Esophagus squamous epithelium (tissue), 5 donors: ENCODE measurements at regions not wholly inside any gene's neighbourhood (a gene's known extent, or its start where the extent isn't known, plus 50 kb on each side); places are given as distances from the start of the nearest gene placed in this dataset.

ENCODE experiments used
- DNase-seq: peaks from one replicate; lab custom pipeline; 2025; lab: John Stamatoyannopoulos, UW
- H3K27ac ChIP-seq, 4 donors: fragments of 200-600 bp; sonication (generic); one replicate each; pipeline ENCODE4 v1.5.1; 2016 to 2019; ENCODE audit warnings: mild to moderate bottlenecking in 1 of 4
- H3K27me3 ChIP-seq, 4 donors: fragments of 200-600 bp; sonication (generic); 1 replicate in 3 of 4; 2 replicates in 1 of 4; pipeline versions ENCODE4 v1.5.1 to v1.6.0; 2017 to 2021; ENCODE audit warnings: antibody characterized with exemption in 1 of 4
- H3K36me3 ChIP-seq, 3 donors: fragments of 200-600 bp; sonication (generic); one replicate each; pipeline ENCODE4 v1.5.1; 2016 to 2019
- H3K4me1 ChIP-seq, 3 donors: fragments of 200-600 bp; sonication (generic); one replicate each; pipeline ENCODE4 v1.5.1; 2017 to 2019
- H3K4me3 ChIP-seq, 4 donors: fragments of 200-600 bp; sonication (generic); 1 replicate in 3 of 4; 2 replicates in 1 of 4; pipeline ENCODE4 v1.5.1; 2016 to 2019; ENCODE audit warnings: mild to moderate bottlenecking in 2 of 4, moderate library complexity in 1 of 4
- H3K9me3 ChIP-seq, 3 donors: fragments of 200-600 bp; sonication (generic); one replicate each; pipeline ENCODE4 v1.5.1; 2016 to 2019
- POLR2A ChIP-seq, 4 donors: fragments of 450-650 bp; IDR thresholded peaks; one replicate each; pipeline ENCODE4 v1.6.1; 2017; ENCODE audit warnings: antibody characterized with exemption in 4 of 4, mild to moderate bottlenecking in 4 of 4, moderate library complexity in 3 of 4
- WGBS, 2 donors: methylation state at CpG; one replicate each; pipeline ENCODE4 v1.1.5; 2018; 5-methylcytosine and 5-hydroxymethylcytosine counted together
- intact Hi-C: fragments of 100-400 bp; cut with DNase I; formaldehyde crosslinking; loops from one replicate; pipeline ENCODE4 v1.15.0; 2022
- TF ChIP-seq, protein P1 (sequence below), 6 experiments: fragments of 450-650 bp in 4 of 6; fragments of 200-600 bp in 2 of 6; sonication (generic) in 2 of 6; IDR thresholded peaks; one replicate each; pipeline ENCODE4 v1.5.1; 2016 to 2019; ENCODE audit warnings: antibody characterized with exemption in 6 of 6, mild to moderate bottlenecking in 4 of 6, moderate library complexity in 4 of 6
- donor health status: DM: yes; HTN: yes; CAD: no.

DNA sequence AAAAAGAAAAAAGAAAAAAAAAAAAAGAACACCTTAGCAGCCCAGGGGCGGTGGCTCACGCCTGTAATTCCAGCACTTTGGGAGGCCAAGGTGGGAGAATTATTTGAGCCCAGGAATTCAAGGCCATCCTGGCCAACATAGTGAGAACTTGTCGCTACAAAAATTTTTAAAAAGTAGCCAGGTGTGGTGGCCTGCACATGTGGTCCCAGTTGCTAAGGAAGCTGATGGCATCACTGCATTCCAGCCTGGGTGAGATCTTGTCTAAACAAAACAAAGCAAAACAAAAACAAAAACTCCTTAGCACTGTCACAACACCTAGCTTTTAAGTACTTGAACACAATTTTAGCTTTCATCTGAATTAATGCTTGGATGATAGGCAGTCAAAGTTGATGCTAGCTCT is 86.3 kb upstream of the MKLN1 start:
- Histone ChIP-seq H3K4me1 (no peaks in the 10 kb centered on the region), H3K4me3 (no peak overlapping the region), H3K27ac (no peak overlapping the region), H3K27me3 (no peaks in the 10 kb centered on the region), H3K9me3 (no peaks in the 10 kb centered on the region), H3K36me3 (no peaks in the 10 kb centered on the region)
- WGBS, 2 donors, result 85 to 89% methylated on average over 3 of the region's 3 CpGs
- TF ChIP-seq, protein P1, sequence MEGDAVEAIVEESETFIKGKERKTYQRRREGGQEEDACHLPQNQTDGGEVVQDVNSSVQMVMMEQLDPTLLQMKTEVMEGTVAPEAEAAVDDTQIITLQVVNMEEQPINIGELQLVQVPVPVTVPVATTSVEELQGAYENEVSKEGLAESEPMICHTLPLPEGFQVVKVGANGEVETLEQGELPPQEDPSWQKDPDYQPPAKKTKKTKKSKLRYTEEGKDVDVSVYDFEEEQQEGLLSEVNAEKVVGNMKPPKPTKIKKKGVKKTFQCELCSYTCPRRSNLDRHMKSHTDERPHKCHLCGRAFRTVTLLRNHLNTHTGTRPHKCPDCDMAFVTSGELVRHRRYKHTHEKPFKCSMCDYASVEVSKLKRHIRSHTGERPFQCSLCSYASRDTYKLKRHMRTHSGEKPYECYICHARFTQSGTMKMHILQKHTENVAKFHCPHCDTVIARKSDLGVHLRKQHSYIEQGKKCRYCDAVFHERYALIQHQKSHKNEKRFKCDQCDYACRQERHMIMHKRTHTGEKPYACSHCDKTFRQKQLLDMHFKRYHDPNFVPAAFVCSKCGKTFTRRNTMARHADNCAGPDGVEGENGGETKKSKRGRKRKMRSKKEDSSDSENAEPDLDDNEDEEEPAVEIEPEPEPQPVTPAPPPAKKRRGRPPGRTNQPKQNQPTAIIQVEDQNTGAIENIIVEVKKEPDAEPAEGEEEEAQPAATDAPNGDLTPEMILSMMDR (IDR thresholded peaks at IDR 0.05), result no peak
- TF ChIP-seq POLR2A (IDR thresholded peaks at IDR 0.05), result no peak
- no peak for DNase-seq
- intact Hi-C loops, result no loop called here

DNA sequence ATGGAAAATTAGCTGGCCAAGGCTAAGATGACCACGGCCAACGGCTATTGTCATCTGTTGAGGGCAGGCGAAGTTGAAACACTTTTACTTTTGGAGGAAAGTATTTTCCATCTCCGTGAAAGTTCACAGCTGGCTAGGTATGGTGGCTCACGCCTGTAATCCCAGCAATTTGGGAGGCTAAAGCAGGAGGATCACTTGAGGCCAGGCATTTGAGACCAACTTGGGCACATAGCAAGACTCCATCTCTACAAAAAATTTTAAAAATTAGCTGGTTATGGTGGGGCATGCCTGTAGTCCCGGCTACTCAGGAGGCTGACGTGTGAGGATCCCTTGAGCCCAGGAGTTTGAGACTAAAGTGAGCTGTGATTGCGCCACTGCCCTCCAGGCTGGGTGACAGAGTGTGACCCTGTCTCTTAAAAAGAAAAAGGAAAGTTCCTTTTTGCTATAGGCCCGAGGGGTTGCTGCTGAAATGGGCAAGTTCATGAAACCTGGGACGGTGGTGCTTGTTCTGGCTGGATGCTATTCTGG is 85.5 kb upstream of the MKLN1 start:
- no peaks in the 10 kb centered on the region for H3K4me1 ChIP-seq
- H3K36me3 ChIP-seq, result no peaks in the 10 kb centered on the region
- no peaks in the 10 kb centered on the region for H3K9me3 ChIP-seq
- DNase-seq, result no peak
- intact Hi-C loops, result no loop called here
- WGBS, 2 donors, result 83 to 88% methylated on average over 10 of the region's 10 CpGs
- TF ChIP-seq, protein P1 (IDR thresholded peaks at IDR 0.05), result no peak
- no peak for TF ChIP-seq POLR2A (IDR thresholded peaks at IDR 0.05)
- H3K4me3 ChIP-seq, result no peak overlapping the region
- H3K27me3 ChIP-seq, result no peaks in the 10 kb centered on the region
- H3K27ac ChIP-seq, result no peak overlapping the region

DNA sequence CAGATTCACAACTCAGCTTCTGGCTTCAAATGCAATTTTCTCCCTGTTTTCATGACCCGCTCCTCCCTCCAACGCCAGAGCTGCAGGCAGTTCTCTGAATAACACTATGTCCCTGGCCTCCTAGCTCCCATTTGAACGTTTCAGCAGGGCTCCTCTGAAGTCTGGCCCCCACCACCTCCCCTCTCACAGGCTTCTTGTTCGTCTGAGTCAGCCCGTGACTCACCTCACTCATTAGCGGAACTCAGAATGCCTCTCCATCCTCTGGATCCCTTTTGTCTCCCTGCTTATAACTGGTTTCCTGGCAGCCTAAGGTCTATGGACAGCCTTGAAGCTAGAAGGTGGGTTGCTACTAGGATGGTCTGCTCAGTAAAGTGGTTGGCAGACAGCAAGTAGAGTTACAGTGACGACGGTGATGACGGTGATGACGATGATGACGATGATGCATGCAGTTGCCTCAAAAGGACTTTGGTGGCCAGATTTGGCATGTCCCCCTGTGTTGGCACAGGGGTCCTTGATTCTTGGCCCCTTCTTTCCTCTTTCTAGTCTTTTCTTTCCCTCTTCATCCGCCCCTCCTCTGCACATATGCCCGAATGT is 83.3 kb upstream of the MKLN1 start:
- H3K27ac ChIP-seq, result no peak overlapping the region
- intact Hi-C loops, result no loop called here

DNA sequence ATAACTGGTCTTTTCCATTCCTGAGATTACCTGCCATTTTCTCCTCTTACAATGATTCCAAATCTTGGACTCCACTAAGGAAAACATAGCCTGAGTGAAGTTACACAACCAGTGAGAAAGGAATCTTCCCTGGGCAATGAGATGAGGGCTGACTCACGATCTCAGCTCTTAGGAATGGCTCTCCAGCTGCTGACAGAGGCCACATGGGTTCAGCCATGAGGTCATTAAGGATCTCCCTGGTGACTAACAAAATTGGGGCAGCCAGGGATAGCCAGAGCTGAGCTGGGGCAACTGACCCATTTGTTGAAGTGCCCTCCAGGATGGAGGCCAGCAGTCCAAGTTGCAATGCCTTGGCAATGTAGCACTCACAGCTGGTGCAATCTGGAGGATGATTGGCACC is 78.7 kb upstream of the MKLN1 start:
- no peak for DNase-seq
- Histone ChIP-seq H3K4me1 (peaks cover 0 to 6% (median 0%) of the 10 kb centered on the region in 3 donors), H3K27me3 (no peaks in the 10 kb centered on the region), H3K4me3 (no peak overlapping the region), H3K36me3 (no peaks in the 10 kb centered on the region), H3K9me3 (peaks cover 0 to 10% (median 4%) of the 10 kb centered on the region in 3 donors), H3K27ac (peak overlapping the region in 1 of 4 donors; percentile 31)
- intact Hi-C loops, result no loop called here
- no peak for TF ChIP-seq POLR2A (IDR thresholded peaks at IDR 0.05)
- TF ChIP-seq, protein P1 (IDR thresholded peaks at IDR 0.05), result no peak
- WGBS, 2 donors, result 0 to 30% methylated on average over 1 of the region's 1 CpG

More for the DNA sequence above, 83.3 kb upstream of the MKLN1 start:
- H3K27me3 ChIP-seq, result no peaks in the 10 kb centered on the region
- no peak for DNase-seq
- H3K4me1 ChIP-seq, result peaks cover 0 to 6% (median 0%) of the 10 kb centered on the region in 3 donors
- TF ChIP-seq, protein P1 (IDR thresholded peaks at IDR 0.05), result no peak
- no peak for TF ChIP-seq POLR2A (IDR thresholded peaks at IDR 0.05)
- H3K4me3 ChIP-seq, result no peak overlapping the region
- H3K36me3 ChIP-seq, result no peaks in the 10 kb centered on the region
- H3K9me3 ChIP-seq, result no peaks in the 10 kb centered on the region
- WGBS, 2 donors, result 62 to 77% methylated on average over 13 of the region's 13 CpGs

DNA sequence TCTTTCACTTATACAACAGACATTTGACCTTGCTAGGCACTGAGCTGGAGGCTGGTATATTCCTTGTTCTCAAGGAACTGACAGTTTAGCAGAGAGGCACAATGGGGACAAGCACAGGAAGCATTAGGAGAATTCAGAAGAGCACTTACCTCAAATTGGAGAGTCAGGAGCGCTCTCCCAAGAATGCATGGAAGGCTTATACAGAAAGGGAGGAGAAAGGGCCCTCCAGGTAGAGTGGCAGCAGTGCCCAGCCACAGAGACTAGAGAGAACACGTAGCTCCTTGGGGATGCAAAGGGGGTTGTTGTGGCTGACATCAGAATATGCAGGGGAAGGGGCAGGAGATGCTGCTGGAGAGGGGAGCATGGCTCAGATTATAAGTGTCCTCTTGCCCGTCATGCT is 78.2 kb upstream of the MKLN1 start:
- DNase-seq, result no peak
- H3K36me3 ChIP-seq, result no peaks in the 10 kb centered on the region
- no peak overlapping the region for H3K4me3 ChIP-seq
- no peaks in the 10 kb centered on the region for H3K27me3 ChIP-seq
- intact Hi-C loops, result no loop called here
- H3K4me1 ChIP-seq, result peaks cover 0 to 6% (median 0%) of the 10 kb centered on the region in 3 donors
- H3K27ac ChIP-seq, result no peak overlapping the region
- 52 to 55% methylated on average over 2 to 3 of the region's 3 CpGs for WGBS, 2 donors
- TF ChIP-seq, protein P1 (IDR thresholded peaks at IDR 0.05), result no peak
- no peak for TF ChIP-seq POLR2A (IDR thresholded peaks at IDR 0.05)
- peaks cover 0 to 14% (median 8%) of the 10 kb centered on the region in 3 donors for H3K9me3 ChIP-seq
